ENCODE measurements at regions not wholly inside any gene's neighbourhood (a gene's known extent, or its start where the extent isn't known, plus 50 kb on each side); places are given as distances from the start of the nearest gene placed in this dataset.

- Mint-ChIP-seq H3K9me3 (no peaks in the 10 kb centered on the region), H3K27me3 (ENCODE audit: insufficient read depth, low read depth) (peaks cover 5% of the 10 kb centered on the region), H3K4me3 (no peak overlapping the region), H3K4me1 (peaks cover 19% of the 10 kb centered on the region), H3K36me3 (no peaks in the 10 kb centered on the region), H3K27ac (no peak overlapping the region)
- H4K20me1 ChIP-seq (ENCODE audit: low read depth): no peaks in the 10 kb centered on the region
- no peak for DNase-seq (ENCODE audit: low spot score)
- no peaks in the 10 kb centered on the region for H3F3A ChIP-seq (ENCODE audit: low read depth)
- H3K27me3 ChIP-seq: no peaks in the 10 kb centered on the region
- no peaks in the 10 kb centered on the region for H3K79me2 ChIP-seq (ENCODE audit: low read depth)
- no peak overlapping the region for H2AFZ ChIP-seq (replicated peaks)
- H3K4me3 ChIP-seq: no peak overlapping the region
- no peak overlapping the region for H3K27ac ChIP-seq
- TF ChIP-seq CTCF (IDR thresholded peaks at IDR 0.05) (no peak), EZH2 (IDR thresholded peaks at IDR 0.05) (no peak), EZH2phosphoT487 (IDR thresholded peaks at IDR 0.05) (no peak)
- H3K9ac ChIP-seq: no peak overlapping the region
- H3K4me2 ChIP-seq: no peak overlapping the region
- H3K36me3 ChIP-seq: no peaks in the 10 kb centered on the region
- H3K9me3 ChIP-seq (ENCODE audit: low read depth): no peaks in the 10 kb centered on the region
- H3K4me1 ChIP-seq: peaks cover 14% of the 10 kb centered on the region
Observed at GRCh38 chr2:173435574-173435973, 80.9 kb downstream of the CDCA7 start.

GRCh38 chr2:173436088-173436487 is 81.4 kb downstream of the CDCA7 start:
- H3K27ac Mint-ChIP-seq: no peak overlapping the region
- no peak overlapping the region for H3K4me3 ChIP-seq
- H3F3A ChIP-seq (ENCODE audit: low read depth): no peaks in the 10 kb centered on the region

GRCh38 chr2:173441222-173441621 is 86.5 kb downstream of the CDCA7 start:
- Mint-ChIP-seq H3K4me1 (peaks cover 20% of the 10 kb centered on the region), H3K36me3 (no peaks in the 10 kb centered on the region), H3K9me3 (peaks cover 2% of the 10 kb centered on the region), H3K27me3 (ENCODE audit: insufficient read depth, low read depth) (no peaks in the 10 kb centered on the region), H3K4me3 (no peak overlapping the region), H3K27ac (no peak overlapping the region)
- Histone ChIP-seq H4K20me1 (ENCODE audit: low read depth) (no peaks in the 10 kb centered on the region), H3K36me3 (no peaks in the 10 kb centered on the region), H3K9me3 (ENCODE audit: low read depth) (no peaks in the 10 kb centered on the region), H3K27me3 (no peaks in the 10 kb centered on the region), H3K27ac (no peak overlapping the region), H3K4me1 (peaks cover 10% of the 10 kb centered on the region), H3K79me2 (ENCODE audit: low read depth) (no peaks in the 10 kb centered on the region), H3K9ac (no peak overlapping the region), H3F3A (ENCODE audit: low read depth) (no peaks in the 10 kb centered on the region), H3K4me2 (no peak overlapping the region), H3K4me3 (no peak overlapping the region), H2AFZ (replicated peaks) (no peak overlapping the region)
- TF ChIP-seq EZH2phosphoT487 (IDR thresholded peaks at IDR 0.05): no peak
- no peak for TF ChIP-seq EZH2 (IDR thresholded peaks at IDR 0.05)
- no peak for TF ChIP-seq CTCF (IDR thresholded peaks at IDR 0.05)
- no peak for DNase-seq (ENCODE audit: low spot score)

More at GRCh38 chr2:173436088-173436487, 81.4 kb downstream of the CDCA7 start:
- Histone ChIP-seq H3K36me3 (no peaks in the 10 kb centered on the region), H3K79me2 (ENCODE audit: low read depth) (no peaks in the 10 kb centered on the region), H3K4me1 (peaks cover 14% of the 10 kb centered on the region), H2AFZ (replicated peaks) (no peak overlapping the region), H3K9ac (no peak overlapping the region), H3K9me3 (ENCODE audit: low read depth) (no peaks in the 10 kb centered on the region), H3K4me2 (no peak overlapping the region), H3K27me3 (no peaks in the 10 kb centered on the region), H4K20me1 (ENCODE audit: low read depth) (no peaks in the 10 kb centered on the region), H3K27ac (no peak overlapping the region)
- DNase-seq (ENCODE audit: low spot score): no peak
- Mint-ChIP-seq H3K36me3 (no peaks in the 10 kb centered on the region), H3K4me3 (no peak overlapping the region), H3K4me1 (peaks cover 19% of the 10 kb centered on the region), H3K9me3 (no peaks in the 10 kb centered on the region), H3K27me3 (ENCODE audit: insufficient read depth, low read depth) (peaks cover 5% of the 10 kb centered on the region)
- TF ChIP-seq EZH2 (IDR thresholded peaks at IDR 0.05) (no peak), EZH2phosphoT487 (IDR thresholded peaks at IDR 0.05) (no peak), CTCF (IDR thresholded peaks at IDR 0.05) (no peak)

All from neural progenitor cell (in vitro differentiated cells).